Renal cortical epithelial cell (primary cell): ENCODE measurements at regions not wholly inside any gene's neighbourhood (a gene's known extent, or its start where the extent isn't known, plus 50 kb on each side); places are given as distances from the start of the nearest gene placed in this dataset.
"Not testable (repeated sequence)": the region's sequence is repeated elsewhere in the genome, so short reads cannot be mapped to it uniquely, and the experiment has no call there.

Source experiments
- DNase-seq: peaks from one replicate; pipeline ENCODE4 v3.0.0-alpha.2; 2011; ENCODE audit warnings: low read depth

DNA sequence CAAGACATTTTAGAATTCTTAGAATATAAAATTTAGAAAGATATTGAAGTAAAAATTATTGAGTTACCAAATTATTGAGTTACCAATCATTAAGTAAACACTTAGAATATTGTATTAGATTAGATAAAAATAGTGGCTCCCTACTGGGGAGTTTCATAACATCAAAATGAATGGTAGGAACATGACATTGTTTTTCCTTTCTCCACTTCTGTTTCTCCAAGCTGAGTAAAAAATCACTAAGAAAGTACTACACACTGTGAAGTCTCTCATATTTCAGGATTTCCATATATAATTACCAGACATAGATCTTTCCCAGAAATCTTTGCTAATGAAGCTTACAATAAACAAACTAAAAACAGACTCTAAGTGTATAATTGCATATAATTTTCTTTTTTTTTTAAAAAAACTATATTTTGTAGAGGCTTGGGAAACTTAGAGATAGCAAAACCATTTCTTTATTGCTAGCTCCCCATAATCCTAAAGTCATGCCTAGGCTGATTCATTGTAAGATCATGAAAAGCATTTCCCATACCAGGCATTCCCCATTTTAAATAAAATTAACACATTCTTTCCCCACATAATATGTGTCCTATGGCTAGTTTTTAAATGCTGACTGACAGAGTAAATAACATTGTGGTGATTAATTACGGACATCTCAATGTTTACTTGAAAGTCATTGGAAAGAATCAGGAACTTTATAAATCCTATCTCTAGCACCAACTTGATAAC, 1408.7 kb upstream of the GOT2 start:
- no peak for DNase-seq

DNA sequence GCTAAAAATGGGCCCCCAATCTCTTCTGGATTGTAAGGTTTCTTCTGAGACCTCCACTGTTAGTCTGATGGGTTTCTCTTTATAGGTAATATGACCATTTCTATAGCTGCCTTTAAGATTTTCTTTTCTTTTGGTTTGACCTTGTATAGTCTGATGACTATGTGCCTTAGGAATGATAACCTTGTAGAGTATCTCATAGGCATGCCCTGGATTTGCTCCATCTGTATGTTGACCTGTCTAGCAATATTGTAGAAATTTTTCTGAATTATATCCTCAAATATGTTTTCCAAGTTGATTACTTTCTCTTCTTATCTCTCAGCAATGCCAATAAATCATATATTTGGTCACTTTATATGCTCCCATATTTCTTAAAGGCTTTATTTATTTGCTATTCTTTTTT, 1403.8 kb upstream of the GOT2 start:
- DNase-seq, result no peak

DNA sequence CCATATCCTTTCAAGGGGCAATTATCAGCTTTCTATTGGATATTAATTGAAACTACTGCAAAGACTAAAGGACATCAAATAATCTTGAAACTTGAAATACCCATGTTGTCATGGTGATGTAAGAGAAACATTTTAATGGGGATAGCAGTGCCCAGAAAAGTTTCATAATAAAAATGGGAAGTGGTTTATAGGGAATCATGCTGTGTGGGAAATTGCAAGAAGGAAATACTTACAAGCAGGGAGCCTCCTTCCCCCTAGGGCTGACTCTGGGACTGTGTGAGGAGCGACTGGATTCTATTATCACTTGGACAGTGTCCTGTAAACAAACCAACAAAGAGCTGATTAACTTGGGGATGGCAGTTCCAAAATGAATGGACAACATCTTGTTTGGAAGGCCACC, 1393.1 kb upstream of the GOT2 start:
- no peak for DNase-seq

DNA sequence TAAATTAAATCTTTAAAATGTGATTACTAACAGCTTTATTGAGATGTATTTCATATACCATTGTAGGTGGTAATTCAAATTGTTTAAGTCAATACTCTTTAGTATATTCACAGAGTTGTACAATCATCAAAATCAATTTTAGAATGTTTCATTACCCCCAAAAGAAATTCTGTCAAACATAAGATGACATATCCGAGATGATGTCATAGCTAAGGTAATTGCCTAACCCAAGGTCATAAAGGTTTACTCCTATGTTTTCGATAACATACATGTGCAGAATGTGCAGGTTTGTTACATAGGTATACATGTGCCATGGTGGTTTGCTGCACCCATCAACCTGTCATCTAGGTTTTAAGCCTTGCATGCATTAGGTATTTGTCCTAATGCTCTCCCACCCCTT, 1392.0 kb upstream of the GOT2 start:
- DNase-seq, result not testable (repeated sequence)

DNA sequence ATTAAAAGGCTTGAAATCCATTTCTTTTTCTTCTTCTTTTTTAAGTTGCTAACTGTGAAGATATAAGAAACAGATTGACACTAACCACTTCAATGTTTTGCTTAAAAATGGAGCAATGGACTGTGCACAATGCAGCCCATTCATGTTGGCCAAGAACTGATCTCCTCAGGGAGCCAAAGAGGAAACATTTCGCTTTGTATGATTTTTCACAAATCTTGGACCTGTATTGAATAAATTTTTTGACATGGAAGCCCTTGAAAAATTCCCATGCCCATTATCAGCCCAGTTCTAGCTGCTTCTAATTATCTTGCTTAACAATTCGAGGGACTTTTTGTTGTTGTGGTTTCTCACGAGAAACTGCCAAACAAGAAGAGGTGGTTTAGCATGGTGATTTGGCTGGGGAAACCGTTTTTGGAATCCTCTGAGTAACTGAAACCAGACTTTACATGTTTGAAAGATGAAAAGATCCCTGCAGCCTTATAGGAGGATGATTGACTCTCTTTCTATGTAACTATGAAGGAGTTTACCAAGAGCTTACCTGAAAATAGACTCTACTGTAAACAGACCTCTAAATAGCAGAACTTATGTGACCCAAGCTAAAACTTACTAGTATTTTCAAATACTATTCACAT, 1389.4 kb upstream of the GOT2 start:
- DNase-seq, result no peak

DNA sequence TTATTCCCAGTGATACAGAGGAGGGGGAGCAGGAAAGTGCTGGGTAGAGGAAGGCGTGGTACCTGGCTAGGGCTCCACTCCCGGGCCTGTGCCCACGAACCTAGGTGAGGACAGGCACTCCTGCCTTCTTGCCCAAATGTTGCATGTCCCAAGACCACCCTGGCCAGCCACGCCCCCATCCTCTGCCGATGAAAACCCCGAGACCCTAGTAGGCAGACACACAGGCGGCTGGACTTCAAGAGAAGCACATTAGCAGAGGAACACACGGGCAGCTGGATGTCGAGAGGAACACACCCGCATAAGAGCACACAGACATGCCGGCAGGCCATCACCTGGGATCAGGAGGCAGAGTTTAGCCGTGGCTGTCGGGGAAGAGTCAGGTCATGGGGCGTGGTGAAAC, 1386.5 kb upstream of the GOT2 start:
- DNase-seq, result no peak

DNA sequence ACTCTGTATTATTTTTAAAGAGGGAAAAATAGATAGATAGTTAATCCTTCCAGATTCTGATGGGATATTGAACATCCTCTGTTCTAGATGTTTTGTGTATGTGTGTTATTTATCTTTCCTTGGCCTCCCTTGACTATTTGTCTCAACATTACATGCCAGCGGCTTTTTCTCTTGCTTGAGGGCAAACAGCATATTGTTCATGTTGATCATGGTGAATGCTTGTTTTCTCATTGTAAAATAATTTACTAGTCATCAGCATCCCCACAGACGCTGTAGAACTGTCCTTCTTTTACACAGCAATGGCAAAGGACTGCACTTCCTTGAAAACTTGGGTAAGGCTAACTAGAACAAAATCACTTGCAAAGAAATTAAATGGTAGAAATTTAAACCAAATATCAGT, 1376.4 kb upstream of the GOT2 start:
- DNase-seq, result no peak

DNA sequence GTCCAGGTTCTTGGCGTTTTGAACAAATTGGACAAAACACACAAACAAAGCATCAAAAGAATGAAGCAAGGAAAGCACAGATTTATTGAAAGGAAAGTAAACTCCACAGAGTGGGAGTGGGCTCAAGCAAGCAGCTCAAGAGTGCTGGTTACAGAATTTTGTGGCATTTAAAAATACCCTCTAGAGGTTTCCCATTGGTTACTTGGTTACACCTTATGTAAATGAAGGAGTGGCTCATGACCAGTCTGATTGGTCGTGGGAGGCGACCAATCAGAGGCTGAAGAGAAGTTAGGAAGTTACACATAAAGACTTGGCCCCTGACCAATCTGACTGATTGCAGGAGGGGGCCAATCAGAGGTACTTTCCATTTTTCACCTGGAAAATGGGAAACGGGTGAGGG, 1373.8 kb upstream of the GOT2 start:
- DNase-seq, result no peak

DNA sequence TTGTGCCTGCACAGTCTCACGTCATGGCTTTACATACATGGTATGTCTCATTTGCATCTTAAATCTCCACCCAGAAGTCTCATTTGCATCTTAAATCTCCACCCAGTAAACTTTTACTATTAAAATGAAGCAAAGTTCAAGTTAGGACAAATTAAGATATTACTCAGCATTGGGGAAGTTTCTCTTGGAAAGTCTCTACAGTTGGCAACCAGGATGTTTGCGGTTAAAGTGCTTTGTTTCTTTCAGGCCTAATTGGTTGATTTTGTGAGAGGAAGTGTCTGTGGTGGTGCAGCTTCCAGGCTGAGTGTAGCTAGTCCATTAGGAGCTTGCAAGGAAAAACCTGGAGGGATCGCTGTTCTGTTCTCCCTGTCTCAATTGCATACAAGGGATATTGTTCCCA, 1373.3 kb upstream of the GOT2 start:
- no peak for DNase-seq

DNA sequence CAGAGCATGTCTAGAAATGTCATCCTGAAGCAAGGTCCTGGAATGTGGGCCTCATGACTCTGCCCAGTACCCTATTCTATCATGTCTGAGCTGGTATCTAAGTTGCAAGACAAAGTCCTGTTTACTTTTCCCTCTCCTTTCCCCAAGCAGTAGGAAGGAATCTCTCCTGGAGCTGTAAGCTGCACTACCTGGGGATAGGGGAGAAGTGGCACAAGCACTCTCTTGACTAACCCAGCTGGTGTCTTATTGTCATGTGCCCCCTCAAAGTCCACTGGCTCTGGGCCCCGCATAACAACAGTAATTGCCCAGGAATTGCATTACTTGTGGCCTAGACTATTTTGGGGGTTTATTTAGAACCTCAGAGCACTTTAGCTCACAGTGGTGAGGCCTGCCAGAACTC, 1366.3 kb upstream of the GOT2 start:
- DNase-seq, result no peak

DNA sequence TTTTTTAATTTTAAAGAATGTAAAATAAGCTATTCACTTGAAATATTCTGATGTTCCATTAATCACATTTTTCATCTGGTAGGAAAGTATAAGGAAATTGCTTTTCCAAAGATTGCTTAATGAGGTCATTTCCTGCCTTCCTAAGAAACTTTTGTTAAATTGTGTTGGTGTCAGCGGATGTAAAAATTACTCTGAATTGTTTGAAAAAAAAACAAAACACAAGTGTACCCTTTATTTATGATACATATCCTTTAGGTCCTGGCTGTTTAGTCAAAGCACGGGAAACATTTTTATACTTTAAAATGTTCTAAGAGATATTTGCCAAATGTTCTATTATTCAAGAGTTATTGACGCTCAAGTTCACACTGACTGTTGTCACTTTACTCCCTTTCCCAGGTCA, 1357.4 kb upstream of the GOT2 start:
- DNase-seq, result no peak

DNA sequence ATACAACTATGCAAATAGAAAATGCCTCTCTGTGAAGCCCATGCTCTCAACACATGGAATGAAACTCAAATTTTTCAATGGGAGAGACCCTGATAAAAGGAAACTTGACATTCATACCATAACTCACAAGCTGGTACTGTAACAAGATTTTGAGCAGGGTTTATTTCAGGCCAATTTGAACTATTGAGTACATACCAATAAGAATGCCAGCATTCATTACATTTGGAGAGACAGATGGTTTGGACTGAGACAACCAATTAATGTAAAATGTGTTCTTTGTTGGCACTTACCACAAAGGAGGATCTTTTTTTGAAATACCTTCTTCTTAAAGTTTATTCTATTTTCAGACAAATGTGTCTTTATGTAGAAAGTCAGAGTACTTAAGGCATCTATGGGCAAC, 1357.0 kb upstream of the GOT2 start:
- DNase-seq, result no peak

DNA sequence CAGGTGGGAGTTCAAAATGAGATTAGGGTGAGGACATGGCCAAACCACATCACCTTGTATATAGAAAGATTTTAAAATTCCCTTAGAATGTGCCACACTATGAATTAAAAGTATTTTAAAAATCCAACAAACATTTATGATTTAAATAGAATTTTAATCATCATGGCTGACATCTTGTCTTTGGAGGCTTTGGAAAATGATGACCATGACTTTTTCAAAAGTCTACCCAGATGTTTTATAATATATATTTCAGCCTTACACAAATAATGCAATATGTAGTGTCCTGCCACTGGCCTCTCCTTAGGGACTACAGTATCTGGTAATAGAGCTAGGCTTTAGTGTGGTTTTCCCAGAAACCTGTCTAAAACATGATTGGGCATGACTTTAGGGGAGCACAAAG, 1353.4 kb upstream of the GOT2 start:
- DNase-seq, result no peak

DNA sequence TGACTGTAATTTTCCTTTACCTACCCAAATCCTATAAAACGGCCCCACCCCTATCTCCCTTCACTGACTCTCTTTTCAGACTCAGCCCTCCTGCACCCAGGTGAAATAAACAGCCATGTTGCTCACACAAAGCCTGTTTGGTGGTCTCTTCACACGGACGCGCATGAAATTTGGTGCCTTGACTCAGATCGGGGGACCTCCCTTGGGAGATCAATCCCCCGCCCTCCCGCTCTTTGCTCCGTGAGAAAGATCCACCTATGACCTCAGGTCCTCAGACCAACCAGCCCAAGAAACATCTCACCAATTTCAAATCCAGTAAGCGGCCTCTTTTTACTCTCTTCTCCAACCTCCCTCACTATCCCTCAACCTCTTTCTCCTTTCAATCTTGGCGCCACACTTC, 1344.7 kb upstream of the GOT2 start:
- not testable (repeated sequence) for DNase-seq

DNA sequence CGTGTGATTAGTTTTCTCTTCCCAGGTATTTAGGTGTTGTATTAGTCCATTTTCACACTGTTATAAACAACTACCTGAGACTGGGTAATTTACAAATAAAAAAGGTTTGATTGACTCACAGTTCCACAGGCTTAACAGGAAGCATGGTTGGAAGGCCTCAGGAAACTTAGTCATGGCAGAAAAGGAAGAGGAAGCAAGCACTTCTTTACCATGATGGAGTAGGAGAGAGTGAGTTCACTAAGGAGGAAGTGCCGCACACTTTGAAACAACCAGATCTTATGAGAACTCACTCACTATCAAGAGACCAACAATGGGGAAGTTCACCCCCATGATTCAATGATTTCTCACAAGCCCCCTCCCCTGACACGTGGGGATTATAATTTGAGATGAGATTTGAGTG, 1343.7 kb upstream of the GOT2 start:
- no peak for DNase-seq

DNA sequence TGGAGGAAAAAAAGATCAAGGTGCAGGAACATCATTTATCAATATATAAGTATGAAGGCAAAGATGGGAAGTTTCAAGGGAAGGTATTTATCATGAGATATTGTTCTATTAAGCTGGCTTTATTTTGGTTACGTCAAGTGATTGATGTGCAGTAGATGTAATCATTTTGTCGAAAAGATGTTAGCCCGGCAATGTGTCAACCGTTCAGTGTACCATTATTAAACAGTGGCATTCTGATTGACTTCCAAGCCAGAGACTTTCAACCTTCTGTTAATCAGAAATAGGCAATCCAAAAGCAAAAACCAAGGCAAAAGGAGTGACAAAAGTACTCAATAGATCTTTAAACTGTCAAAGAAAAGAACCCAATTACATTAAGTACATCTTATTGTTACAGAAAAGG, 1340.3 kb upstream of the GOT2 start:
- DNase-seq, result no peak

DNA sequence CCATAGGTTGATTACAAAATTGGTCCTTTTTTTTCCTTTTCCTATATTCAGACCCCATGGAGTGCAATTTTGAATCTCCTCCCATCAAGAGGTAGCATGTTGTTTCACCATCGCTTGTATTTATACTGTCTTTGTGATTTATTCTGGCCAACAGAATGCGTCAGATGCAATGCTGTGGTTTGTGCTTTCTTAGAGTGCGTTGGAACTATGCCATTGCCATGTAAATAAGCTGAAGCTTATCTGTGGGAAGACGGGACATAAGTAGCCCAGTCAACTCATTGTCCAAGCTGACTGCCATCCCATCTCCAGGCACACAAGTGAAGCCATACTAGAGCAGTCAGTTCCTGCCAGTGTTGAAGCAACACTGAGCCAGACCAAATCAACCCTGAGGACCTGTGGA, 1339.3 kb upstream of the GOT2 start:
- no peak for DNase-seq

DNA sequence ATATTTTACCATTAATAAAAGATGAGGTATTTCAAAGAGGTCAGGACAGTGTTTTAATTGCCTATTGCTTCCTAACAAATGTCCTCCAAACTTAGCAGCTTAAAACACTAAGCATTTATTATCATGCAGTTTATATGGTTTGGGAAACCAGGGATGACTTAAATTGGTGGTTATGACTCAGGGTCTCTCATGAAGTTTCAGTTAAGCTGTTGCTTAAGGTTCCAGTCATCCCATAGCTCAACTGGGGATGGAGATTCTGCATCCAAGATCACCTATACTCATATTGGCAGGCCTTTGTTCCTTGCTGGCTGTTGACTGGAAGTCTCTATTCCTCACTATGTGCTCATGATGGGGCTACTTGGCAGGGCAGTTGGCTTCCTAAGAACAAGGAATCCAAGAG, 1329.9 kb upstream of the GOT2 start:
- no peak for DNase-seq

DNA sequence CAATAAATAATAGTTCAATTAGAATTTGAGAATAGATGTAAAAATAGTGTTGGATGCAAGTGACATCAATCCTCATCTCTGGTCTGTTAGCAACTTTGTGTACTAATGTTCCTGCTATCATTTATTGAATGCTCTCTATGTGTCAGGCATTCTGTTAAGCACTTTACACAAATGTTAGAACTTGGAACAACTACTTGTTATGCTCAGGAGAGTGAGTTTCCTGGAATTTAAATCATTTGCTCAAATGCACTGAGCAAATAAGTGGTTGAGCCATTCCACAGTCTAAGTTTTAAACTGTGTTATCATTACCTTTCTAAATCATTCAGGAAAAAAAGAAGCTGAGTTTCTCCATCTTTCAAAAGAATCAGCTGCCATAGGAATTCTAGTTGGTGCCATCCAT, 1327.3 kb upstream of the GOT2 start:
- no peak for DNase-seq

DNA sequence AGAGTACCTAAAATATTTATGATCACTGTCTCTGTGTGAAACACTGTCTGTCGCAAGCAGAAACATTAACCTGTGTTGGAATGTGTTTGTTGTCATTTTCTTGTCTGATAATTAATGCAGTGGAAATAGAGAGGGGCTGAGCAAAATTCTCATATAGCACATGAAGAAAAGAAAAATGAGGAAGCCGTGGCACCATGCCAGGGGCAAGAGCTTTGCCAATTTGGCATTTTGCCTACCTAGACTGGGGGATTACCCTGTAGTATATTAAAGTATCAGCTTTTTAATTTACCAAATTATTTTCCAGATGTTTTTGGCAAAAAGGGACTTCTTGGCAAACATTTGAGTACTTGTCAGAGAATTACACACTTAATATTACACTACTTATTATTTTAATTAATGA, 1326.6 kb upstream of the GOT2 start:
- DNase-seq, result no peak

DNA sequence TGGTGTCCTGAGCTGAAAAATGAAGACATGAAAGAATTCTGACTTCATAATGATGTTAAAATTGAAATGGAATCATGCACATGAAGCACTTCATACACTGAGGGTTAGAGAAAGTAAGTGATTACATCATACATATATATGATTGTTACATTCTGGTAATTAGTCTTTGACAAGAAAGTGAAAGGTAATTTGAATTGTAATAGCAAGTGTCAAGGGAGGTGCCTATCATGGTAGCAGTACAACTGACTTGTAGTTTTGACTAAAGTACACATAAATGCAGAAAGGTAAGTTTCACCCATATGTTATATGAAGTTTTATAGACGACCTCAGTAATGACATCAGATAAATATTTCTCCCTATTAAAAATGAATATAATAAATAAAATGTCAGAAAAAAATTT, 1325.0 kb upstream of the GOT2 start:
- no peak for DNase-seq

DNA sequence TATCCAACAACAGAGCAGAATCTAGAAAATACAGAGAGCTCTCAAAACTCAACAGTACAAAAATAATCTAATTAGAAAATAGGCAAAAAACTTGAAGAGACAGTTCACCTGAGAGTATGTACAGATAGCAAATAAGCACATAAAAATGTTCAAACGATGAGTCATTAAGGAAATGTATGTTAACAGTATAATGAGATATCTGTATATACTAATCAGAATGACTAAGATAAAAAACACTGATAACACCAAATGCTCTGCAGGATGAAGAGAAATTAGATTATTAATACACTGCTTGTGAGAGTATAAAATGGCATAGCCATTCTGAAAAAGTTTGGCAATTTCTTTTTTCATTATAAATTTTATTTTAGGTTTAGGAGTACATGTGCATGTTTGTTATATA, 1307.6 kb upstream of the GOT2 start:
- DNase-seq, result no peak

DNA sequence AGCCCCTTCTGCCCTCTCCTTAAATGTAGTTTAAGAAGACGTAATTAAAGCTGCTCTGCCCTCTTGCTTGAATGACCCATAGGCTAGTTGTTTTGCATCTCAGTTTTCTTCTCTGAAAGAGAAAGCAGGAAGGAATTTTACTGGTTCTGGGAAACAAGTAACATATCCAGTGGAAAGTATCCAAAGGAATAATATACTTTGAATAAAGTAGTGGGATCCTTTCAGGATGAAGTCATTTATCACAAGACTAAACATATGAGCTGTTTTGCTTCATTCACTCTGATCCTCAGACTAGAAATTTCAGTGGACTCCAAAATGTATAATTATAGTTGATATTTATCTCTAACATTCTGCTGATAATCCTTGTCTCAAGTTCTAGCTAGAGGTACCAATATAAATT, 1297.6 kb upstream of the GOT2 start:
- no peak for DNase-seq

DNA sequence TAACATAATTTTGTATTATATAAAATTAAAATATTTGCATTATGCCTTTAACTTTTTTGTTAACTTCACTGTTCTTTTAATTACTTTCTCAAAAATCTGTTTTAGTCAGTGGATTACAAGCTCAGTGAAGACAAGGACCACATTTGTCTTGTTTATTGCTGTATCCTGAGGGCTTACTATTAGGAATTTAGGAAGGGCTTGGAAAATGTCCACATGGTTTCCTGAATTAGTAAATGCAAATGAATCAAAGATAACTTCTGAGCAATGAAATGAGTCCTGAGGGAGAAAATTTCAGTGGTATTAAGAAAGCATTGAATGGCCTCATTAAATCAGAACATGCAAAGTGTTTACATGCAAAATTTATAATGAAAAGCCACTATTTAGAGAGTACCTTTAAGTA, 1293.2 kb upstream of the GOT2 start:
- DNase-seq, result no peak
